22Rv1 (cell line): ENCODE measurements at regions not wholly inside any gene's neighbourhood (a gene's known extent, or its start where the extent isn't known, plus 50 kb on each side); places are given as distances from the start of the nearest gene placed in this dataset.

Source experiments
- H3K27ac ChIP-seq: fragments of 450-650 bp; 2 replicates; pipeline ENCODE4 v1.5.1; 2017
- ZFX ChIP-seq: fragments of 450-650 bp; IDR thresholded peaks from 2 replicates; pipeline ENCODE4 v1.6.1; 2017; ENCODE audit warnings: antibody characterized with exemption, borderline replicate concordance
- TF ChIP-seq, protein P1 (sequence below): fragments of 450-650 bp; IDR thresholded peaks from 2 replicates; pipeline ENCODE4 v1.5.1; 2017; ENCODE audit warnings: mild to moderate bottlenecking

DNA sequence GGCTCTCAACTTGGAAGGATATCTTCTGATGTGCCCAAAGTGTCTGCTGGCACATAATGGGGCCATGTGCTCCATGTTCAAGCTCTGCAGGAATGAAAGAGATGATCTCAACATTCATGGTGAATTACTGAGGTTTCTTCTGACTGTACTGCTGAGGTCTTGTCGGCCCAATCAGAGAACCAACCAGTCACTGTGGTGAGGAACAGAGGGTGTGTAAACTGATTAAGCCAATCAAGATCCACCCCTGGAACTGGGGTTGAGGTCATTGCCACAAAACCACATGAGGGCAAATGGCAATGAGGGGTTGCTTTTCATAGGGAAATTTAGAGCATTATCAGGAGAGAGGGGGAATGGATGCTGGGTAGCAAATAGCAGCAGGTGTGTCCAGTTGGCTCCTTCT, 152.3 kb upstream of the RAG2 start:
- TF ChIP-seq ZFX: no peak
- TF ChIP-seq, protein P1, sequence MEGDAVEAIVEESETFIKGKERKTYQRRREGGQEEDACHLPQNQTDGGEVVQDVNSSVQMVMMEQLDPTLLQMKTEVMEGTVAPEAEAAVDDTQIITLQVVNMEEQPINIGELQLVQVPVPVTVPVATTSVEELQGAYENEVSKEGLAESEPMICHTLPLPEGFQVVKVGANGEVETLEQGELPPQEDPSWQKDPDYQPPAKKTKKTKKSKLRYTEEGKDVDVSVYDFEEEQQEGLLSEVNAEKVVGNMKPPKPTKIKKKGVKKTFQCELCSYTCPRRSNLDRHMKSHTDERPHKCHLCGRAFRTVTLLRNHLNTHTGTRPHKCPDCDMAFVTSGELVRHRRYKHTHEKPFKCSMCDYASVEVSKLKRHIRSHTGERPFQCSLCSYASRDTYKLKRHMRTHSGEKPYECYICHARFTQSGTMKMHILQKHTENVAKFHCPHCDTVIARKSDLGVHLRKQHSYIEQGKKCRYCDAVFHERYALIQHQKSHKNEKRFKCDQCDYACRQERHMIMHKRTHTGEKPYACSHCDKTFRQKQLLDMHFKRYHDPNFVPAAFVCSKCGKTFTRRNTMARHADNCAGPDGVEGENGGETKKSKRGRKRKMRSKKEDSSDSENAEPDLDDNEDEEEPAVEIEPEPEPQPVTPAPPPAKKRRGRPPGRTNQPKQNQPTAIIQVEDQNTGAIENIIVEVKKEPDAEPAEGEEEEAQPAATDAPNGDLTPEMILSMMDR: no peak
- H3K27ac ChIP-seq: no peak overlapping the region

DNA sequence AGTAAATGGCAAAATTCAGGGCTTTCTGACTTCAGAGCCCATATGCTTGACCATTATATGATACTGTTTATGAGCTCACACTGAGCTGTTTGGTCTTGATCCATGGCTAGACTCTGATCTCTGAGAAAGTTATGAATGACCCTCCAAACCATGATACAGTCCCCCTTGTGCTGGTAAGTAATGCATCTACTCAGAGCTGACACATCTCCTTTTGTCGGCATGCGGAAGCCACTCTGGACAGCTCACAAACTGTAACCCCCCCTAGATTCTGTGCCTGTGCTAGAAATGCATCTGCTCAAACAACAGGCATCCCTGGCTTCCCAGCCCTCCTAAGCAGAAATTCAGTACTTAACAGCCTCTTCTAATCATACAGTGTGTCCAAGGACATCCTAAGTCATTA, 150.8 kb upstream of the RAG2 start:
- no peak overlapping the region for H3K27ac ChIP-seq
- TF ChIP-seq ZFX: no peak
- TF ChIP-seq, protein P1: no peak

DNA sequence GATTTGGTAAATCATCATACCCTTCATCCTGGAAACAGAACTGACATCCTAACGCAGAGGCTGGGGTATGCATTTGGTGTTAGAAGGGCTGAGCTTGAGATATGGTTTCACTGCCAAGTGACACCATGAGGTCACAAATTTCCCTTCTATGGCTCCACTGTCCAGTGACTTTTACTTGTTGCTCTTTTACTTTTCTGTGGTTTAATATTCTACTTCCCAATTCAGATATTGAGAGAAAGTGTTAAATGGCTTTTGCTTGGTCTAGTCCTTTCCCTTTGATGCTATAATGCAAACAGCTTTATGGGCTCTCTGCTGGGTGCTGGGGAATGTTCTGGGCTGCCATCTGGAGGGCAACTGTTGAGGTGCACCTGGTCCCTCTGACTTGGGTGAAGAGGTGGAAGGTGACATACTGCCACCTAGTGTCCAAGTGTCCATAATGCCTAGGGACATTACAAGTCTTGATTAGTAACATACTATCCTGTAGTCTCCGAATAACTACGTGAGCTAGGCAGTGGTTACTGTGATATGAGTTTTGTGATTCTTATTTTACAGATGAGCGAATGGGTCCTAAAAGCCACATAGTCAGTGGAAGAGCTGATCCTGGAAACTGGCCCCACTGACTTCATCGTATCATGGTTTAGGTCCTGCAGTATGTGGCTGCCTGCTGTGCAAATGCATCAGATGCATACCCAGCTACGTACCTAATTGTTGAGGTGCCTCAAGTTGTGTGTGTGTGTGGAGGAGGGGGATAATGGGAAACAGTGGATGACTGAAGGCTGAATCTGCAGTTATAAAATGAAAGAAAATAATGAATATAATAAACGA, 149.1 kb upstream of the RAG2 start:
- H3K27ac ChIP-seq: no peak overlapping the region
- TF ChIP-seq, protein P1: peak; percentile 99
- TF ChIP-seq ZFX: no peak

DNA sequence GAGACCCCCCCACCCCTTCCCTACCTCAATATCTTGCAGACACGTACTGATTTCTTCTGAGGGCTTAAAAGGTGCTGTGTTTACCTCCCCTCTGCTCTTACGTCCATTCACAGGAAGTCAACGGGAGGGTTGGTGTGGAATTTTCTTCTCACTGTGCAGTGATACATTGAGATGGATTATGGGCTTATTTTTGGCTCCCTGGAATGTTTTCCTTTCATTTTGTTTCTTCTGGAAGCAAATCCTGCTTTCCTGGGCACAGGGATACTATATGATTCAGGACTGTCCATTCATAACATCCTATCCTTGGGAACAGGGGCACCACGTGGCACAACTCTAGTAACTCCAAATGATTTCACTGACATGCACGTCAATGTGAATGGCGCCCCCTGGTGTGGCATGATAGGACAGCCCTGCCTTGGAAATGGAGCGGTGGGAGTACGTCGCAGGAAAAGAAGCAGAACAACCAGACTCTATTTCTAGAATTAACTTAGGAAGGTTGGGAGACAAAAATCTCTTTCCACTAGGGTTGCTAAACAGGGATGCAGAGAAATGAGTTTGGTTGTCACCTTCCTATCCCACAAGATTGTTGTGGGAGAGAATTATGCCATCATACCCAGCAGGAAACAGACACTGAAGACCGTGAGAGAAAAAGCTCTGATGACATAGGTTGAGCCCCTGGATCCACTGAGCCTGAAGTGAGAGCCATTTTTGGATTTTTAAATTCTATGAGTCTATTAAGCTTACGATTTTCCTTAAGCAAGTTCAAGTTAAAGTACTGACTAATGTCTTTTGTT, 146.5 kb upstream of the RAG2 start:
- no peak overlapping the region for H3K27ac ChIP-seq
- TF ChIP-seq ZFX: no peak
- TF ChIP-seq, protein P1: peak; percentile 90

DNA sequence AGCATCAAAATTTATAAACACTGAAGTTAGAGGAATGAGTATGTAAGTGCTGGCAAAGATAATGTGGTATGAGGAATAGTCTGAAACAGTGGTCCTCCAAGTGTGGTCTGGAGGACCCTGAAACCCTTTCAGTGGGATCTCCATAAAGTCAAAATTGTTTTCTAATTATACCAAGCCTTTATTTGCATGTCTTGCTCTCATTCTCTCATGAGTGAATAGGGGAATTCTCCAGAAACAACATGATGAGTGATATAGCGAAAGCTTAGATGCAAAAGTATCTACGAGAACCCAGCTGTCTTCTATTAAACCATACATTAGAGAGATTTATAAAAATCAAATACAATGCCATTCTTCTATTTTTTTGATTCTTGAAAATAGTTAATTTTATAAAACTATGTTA, 145.0 kb upstream of the RAG2 start:
- TF ChIP-seq, protein P1: no peak
- TF ChIP-seq ZFX: no peak
- no peak overlapping the region for H3K27ac ChIP-seq

DNA sequence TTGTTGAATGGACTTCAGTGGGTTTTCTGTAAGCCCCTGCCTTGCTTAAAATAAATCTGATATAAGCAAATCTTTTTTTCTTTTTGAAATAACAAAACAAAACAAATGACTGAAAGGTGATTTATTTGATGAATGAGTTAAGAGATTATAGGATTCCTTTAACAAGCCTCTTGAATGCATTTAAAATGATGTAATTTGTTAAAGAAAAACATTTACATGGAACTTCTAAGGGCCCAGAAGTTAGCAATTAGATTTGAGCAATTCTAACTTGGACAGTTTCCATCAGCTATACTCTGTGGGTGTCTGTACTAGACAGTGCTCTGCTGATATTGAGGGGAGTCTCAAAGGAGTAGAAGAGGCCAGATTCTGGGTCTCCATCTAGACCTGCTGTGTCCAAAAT, 143.5 kb upstream of the RAG2 start:
- TF ChIP-seq ZFX: no peak
- TF ChIP-seq, protein P1: no peak
- H3K27ac ChIP-seq: no peak overlapping the region

DNA sequence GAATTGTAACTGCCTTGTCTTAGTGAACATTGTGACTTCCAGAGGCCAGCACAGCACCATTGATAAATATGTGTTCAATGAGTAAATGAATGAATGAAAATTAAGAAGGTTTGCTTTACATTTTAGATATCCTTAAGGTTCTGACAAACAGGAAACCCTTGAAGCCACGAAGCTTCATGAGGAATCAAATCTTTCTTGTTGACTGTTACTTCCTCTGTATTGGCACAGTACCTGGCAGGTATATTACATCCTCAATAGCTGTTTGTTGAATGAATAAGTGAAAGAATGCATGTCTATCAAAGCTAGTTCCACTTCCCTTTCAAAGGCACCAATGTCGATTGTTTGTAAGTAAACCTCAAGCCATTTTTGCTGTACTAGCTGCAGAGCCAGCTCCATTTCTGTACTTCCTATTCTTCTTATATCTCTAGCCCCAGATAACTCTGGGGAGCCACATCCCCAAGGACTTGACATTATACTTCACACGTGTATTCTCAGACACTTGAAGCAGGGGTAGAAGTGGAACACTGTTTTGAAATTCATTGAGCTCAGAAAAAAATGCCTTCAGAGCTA, 140.3 kb upstream of the RAG2 start:
- TF ChIP-seq, protein P1: no peak
- no peak for TF ChIP-seq ZFX
- no peak overlapping the region for H3K27ac ChIP-seq
